ENCODE measurements at regions not wholly inside any gene's neighbourhood (a gene's known extent, or its start where the extent isn't known, plus 50 kb on each side); places are given as distances from the start of the nearest gene placed in this dataset.

- TF ChIP-seq ZBTB11 (CRISPR knock-in tag; IDR thresholded peaks at IDR 0.05) = no peak
Observed at GRCh38 chr6:50984135-50984534, 165.5 kb downstream of the TFAP2B start (continued).

- DNase-seq (ENCODE audit: low read depth, low spot score) = no peak
- FAIRE-seq = no peak
- no peak overlapping the region for H3K27ac ChIP-seq (ENCODE audit: control insufficient read depth, insufficient read depth)
- no peak overlapping the region for H2AFZ ChIP-seq (ENCODE audit: control insufficient read depth, low read depth, low read length)
- H3K79me2 ChIP-seq (ENCODE audit: control insufficient read depth, insufficient read depth, low read length) = no peaks in the 10 kb centered on the region
- no peak overlapping the region for H3K4me2 ChIP-seq (ENCODE audit: control insufficient read depth, insufficient read depth)
- H4K20me1 ChIP-seq (ENCODE audit: control insufficient read depth, insufficient read depth) = no peaks in the 10 kb centered on the region
- H3K4me3 ChIP-seq = no peak overlapping the region
- in situ Hi-C loops (cut with MboI) (no loop called here), intact Hi-C loops (cut with micrococcal nuclease; ENCODE audit: unreplicated experiment) (no loop called here)
- SMC1A ChIA-PET (ENCODE audit: uncharacterized antibody, unreplicated experiment) = interaction anchor here (1.4 kb wide), 1 partner anchor 9 kb away, joined by 3 read pairs; no protein-coding TSS in a partner anchor
- no peak for TF ChIP-seq ASH2L (IDR thresholded peaks at IDR 0.05; ENCODE audit: borderline replicate concordance, low read depth)
- no peak for TF ChIP-seq MEF2A (IDR thresholded peaks at IDR 0.05; ENCODE audit: insufficient read depth, low read depth, low read length)
- TF ChIP-seq BHLHE40 (IDR thresholded peaks at IDR 0.05; ENCODE audit: borderline replicate concordance in 1 of 2, low read depth in 2 of 2, low read length in 1 of 2) = no peak
- no peak for ATAC-seq
- CTCF ChIA-PET = no interaction called here
- POLR2A ChIA-PET = no interaction called here
- H3K36me3 ChIP-seq (ENCODE audit: control insufficient read depth in 2 of 2, insufficient read depth in 2 of 2, low read length in 1 of 2) = no peaks in the 10 kb centered on the region
- no peak overlapping the region for H3K9ac ChIP-seq (ENCODE audit: control insufficient read depth, insufficient read depth, low read length)
- H3K9me3 ChIP-seq (replicated peaks; ENCODE audit: control insufficient read depth, insufficient read depth, low read length) = no peaks in the 10 kb centered on the region
- no peaks in the 10 kb centered on the region for H3K27me3 ChIP-seq (replicated peaks in 1 of 2; ENCODE audit: control insufficient read depth in 2 of 2, insufficient read depth in 2 of 2, low read length in 1 of 2)
- no TSS peak for BruUV-seq (replicated peaks)
- no peaks in the 10 kb centered on the region for H3K4me1 ChIP-seq (ENCODE audit: control insufficient read depth, insufficient read depth, low read length)
- RAD21 ChIA-PET (ENCODE audit: unreplicated experiment) = no interaction called here
Observed at GRCh38 chr6:50986319-50986718, 167.6 kb downstream of the TFAP2B start.

Measured in GM12878 (cell line).